GM12891 (cell line): ENCODE measurements at regions not wholly inside any gene's neighbourhood (a gene's known extent, or its start where the extent isn't known, plus 50 kb on each side); places are given as distances from the start of the nearest gene placed in this dataset.

Experiments
- DNase-seq: peaks from one replicate; pipeline ENCODE4 v3.0.0; 2011; ENCODE audit warnings: low spot score; ENCODE audit not compliant: insufficient read length
- FAIRE-seq: peaks from 2 replicates; lab custom pipeline; 2011; peaks lifted over from hg19 to GRCh38; lab: Jason Lieb, UNC
- PAX5 ChIP-seq: IDR thresholded peaks from 2 replicates; pipeline ENCODE4 v1.6.1; 2011; ENCODE audit warnings: low read length, moderate library complexity, mild to moderate bottlenecking; ENCODE audit not compliant: insufficient read depth, severe bottlenecking
- POLR2A ChIP-seq: IDR thresholded peaks from 2 replicates; pipeline ENCODE4 v1.6.1; 2011; ENCODE audit warnings: low read depth, low read length, control low read depth
- POLR2AphosphoS5 ChIP-seq: IDR thresholded peaks from 2 replicates; pipeline ENCODE4 v1.6.1; 2011; ENCODE audit warnings: low read depth, low read length, control low read depth
- POU2F2 ChIP-seq: IDR thresholded peaks from 2 replicates; pipeline ENCODE4 v1.6.1; 2011; ENCODE audit warnings: low read depth, mild to moderate bottlenecking, control low read depth, low read length, moderate library complexity
- SPI1 ChIP-seq: IDR thresholded peaks from 2 replicates; pipeline ENCODE4 v1.6.1; 2011; ENCODE audit warnings: low read depth, low read length, control low read depth
- TAF1 ChIP-seq: IDR thresholded peaks from 2 replicates; pipeline ENCODE4 v1.6.1; 2011; ENCODE audit warnings: low read depth, low read length, control low read depth

DNA sequence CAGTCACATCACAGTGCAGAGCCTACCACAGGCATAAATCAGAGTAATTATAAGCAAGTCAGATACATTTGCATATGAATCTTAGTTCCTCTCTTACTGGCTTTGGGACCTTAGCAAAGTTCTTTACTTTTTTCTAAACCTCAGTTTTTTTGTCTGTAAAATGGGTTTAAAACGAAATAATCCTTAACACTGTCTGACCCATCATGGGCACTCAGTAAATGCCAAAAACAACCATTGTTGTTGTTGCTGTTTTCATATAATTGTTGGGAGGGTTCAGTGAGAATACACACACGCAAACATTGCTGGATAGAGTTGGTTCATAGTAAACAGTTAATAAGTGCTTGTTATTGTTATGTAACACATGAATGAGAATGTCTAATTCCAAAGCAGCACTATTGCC is 184.9 kb downstream of the BLID start:
- FAIRE-seq: no peak
- no peak for DNase-seq
- TF ChIP-seq PAX5: no peak
- TF ChIP-seq SPI1: no peak
- no peak for TF ChIP-seq POLR2A
- TF ChIP-seq POU2F2: no peak
- no peak for TF ChIP-seq TAF1
- no peak for TF ChIP-seq POLR2AphosphoS5

GRCh38 chr11:121930004-121930965 is 185.7 kb downstream of the BLID start:
- DNase-seq (no peak), FAIRE-seq (no peak)
- no peak for TF ChIP-seq POU2F2
- TF ChIP-seq POLR2A: no peak
- no peak for TF ChIP-seq TAF1
- peak; percentile 90 for TF ChIP-seq SPI1
- TF ChIP-seq POLR2AphosphoS5: no peak

GRCh38 chr11:121929581-121929980 is 186.4 kb downstream of the BLID start:
- no peak for TF ChIP-seq SPI1
- TF ChIP-seq TAF1: no peak
- TF ChIP-seq POLR2A: no peak
- no peak for TF ChIP-seq POLR2AphosphoS5
- no peak for TF ChIP-seq PAX5
- no peak for TF ChIP-seq POU2F2
- DNase-seq: no peak
- FAIRE-seq: no peak

DNA sequence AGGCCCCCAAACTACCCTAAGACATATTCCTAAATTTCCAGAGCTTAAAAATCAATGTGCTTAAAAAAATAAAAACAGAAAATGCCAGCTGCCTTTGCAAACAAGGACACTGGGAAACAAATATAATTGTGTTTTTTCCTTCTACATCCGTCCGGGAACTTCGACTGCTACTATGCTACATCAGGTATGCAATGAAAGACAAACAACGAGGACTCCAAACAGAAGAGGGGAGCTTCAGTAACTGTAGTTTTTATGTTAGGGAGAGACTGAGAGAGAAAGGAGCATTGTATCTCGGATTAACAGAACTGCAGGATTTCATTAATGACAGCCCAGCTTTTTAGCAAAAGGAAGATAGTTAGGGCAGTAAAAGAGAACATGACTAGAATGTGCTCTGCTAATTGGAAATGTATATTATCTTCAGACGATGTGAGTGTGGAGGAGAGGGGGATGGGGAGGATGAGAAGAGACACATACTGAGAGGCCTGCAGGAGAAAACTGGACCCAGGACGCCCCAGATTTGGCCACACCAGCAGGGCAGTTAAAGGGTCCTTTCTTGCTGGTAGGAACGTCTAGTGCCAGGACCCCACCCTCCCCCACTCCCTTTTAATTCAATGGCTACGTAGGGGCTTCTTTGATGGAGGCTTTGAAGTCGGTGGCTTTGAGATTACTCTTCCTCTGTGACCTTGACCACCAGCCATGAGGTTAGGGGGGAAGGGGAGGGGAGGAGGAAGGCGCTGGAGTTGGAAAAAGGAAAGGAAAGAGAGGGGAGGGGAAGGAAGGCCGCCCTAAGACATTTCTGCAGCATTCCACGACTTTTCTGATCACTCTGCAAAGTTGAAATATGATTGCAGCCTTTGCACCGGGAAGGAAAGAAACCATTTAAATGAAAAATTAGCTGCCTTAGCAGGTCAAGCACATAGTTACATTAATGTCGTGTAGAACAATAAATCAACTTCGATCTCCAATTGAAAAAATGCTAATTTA is 187.1 kb downstream of the BLID start:
- FAIRE-seq: no peak
- no peak for DNase-seq
- no peak for TF ChIP-seq SPI1

DNA sequence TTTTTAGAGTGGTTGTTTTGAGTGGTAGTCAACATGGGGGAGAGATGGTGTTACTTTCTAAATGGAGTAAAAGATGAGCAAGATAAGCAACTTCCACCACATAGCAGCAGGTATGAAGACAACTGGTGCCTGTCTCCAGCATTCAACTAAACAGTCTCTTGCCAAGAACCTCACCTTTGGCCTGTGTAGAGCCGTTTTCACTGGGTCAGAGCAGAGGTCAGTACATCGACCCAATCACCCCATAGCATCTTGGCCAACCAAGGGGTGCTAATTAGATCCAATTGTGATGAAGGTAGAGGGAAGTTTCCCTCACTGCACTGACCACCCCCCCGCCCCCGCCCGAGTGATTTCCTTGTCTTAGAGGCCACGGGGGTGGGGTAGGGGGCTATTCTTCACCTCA is 188.2 kb downstream of the BLID start:
- TF ChIP-seq POLR2A: no peak
- TF ChIP-seq PAX5: no peak
- no peak for TF ChIP-seq TAF1
- no peak for TF ChIP-seq POLR2AphosphoS5
- TF ChIP-seq SPI1: no peak
- no peak for TF ChIP-seq POU2F2
- FAIRE-seq: no peak
- DNase-seq: no peak

- FAIRE-seq (no peak), DNase-seq (no peak)
- TF ChIP-seq POLR2A (no peak), POU2F2 (no peak)
Observed at GRCh38 chr11:121927097-121927785, 188.8 kb downstream of the BLID start.

DNA sequence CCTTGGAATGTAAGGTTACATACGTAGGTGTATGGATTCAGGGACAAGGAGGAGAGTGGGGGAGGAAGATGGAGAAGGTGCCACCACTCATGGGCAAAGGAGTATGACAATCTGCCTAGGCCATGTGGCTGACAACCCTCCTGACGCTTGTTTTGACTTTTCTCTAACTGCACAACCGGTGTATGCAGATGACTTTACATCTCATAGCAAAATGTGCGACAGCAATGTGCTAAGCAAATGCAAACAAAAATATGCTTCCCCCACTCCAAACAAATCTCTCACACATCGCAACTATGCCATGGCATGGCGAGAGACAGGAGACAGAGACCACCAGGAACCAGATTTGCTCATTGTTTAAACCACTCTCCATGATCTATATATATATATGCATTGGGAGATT is 191.8 kb downstream of the BLID start:
- no peak for TF ChIP-seq POU2F2
- DNase-seq (no peak), FAIRE-seq (no peak)

- no peak for FAIRE-seq
- TF ChIP-seq SPI1: no peak
- no peak for TF ChIP-seq POLR2A
- no peak for TF ChIP-seq POU2F2
- TF ChIP-seq TAF1: no peak
- no peak for TF ChIP-seq POLR2AphosphoS5
- no peak for TF ChIP-seq PAX5
- no peak for DNase-seq
Observed at GRCh38 chr11:121917482-121917881, 198.5 kb downstream of the BLID start.

DNA sequence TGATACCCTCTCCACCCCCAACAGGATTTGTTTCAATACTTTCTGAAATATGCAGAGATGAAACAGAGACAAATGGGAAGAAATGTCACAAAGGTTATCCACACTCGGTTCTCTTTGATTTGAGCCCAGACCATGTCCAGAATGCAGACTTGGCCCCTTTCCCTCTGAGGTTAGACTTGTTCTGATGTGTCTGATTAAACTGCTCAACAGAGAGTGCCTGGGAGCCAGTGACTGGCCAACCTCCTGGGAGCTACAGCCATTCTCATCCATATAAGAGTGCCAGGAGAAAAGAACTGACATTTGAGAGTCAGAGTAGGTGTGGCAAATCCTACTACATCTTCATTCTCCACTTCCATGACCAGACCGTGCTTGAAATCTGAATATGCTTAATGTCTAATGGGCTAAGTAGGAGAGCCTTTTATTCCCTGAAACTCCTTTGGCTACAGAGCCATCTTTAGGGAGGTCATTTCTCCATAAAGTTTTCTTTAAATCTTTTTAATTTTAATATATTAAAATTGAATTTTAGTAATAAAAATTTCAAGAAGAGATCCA is 201.4 kb downstream of the BLID start:
- FAIRE-seq (no peak), DNase-seq (no peak)
- no peak for TF ChIP-seq POLR2AphosphoS5
- TF ChIP-seq TAF1: no peak
- TF ChIP-seq POU2F2: no peak
- TF ChIP-seq POLR2A: no peak
- TF ChIP-seq PAX5: no peak
- TF ChIP-seq SPI1: no peak

- DNase-seq: no peak
- no peak for FAIRE-seq
- no peak for TF ChIP-seq POLR2A
- TF ChIP-seq POLR2AphosphoS5: no peak
- no peak for TF ChIP-seq TAF1
- TF ChIP-seq POU2F2: no peak
- no peak for TF ChIP-seq SPI1
- TF ChIP-seq PAX5: no peak
Observed at GRCh38 chr11:121909596-121909995, 206.4 kb downstream of the BLID start.
